HepG2 (cell line): ENCODE measurements at regions not wholly inside any gene's neighbourhood (a gene's known extent, or its start where the extent isn't known, plus 50 kb on each side); places are given as distances from the start of the nearest gene placed in this dataset.

ENCODE experiments used
- ETV5 ChIP-seq: IDR thresholded peaks from 2 replicates; pipeline ENCODE4 v1.6.1; 2018; ENCODE audit warnings: missing biosample characterization, missing genetic modification reagents, inconsistent platforms, borderline replicate concordance
- TAF1 ChIP-seq: sonication (generic); formaldehyde crosslinking; IDR thresholded peaks from 2 replicates; pipeline ENCODE4 v1.4.0; 2020; ENCODE audit warnings: missing genetic modification reagents
- U2AF1 ChIP-seq: fragments of 200-400 bp; formaldehyde crosslinking; optimal IDR thresholded peaks from 2 replicates; pipeline ENCODE3; 2017; ENCODE audit warnings: mild to moderate bottlenecking, low read depth, low read length
- ZBTB38 ChIP-seq: sonication (generic); formaldehyde crosslinking; IDR thresholded peaks from 2 replicates; pipeline ENCODE4 v1.5.1; 2020; ENCODE audit warnings: mild to moderate bottlenecking, missing genetic modification reagents
- TF ChIP-seq, protein P1 (sequence below): sonication (generic); formaldehyde crosslinking; IDR thresholded peaks from 2 replicates; pipeline ENCODE4 v1.5.0; 2020; ENCODE audit warnings: mild to moderate bottlenecking, missing genetic modification reagents, moderate library complexity

DNA sequence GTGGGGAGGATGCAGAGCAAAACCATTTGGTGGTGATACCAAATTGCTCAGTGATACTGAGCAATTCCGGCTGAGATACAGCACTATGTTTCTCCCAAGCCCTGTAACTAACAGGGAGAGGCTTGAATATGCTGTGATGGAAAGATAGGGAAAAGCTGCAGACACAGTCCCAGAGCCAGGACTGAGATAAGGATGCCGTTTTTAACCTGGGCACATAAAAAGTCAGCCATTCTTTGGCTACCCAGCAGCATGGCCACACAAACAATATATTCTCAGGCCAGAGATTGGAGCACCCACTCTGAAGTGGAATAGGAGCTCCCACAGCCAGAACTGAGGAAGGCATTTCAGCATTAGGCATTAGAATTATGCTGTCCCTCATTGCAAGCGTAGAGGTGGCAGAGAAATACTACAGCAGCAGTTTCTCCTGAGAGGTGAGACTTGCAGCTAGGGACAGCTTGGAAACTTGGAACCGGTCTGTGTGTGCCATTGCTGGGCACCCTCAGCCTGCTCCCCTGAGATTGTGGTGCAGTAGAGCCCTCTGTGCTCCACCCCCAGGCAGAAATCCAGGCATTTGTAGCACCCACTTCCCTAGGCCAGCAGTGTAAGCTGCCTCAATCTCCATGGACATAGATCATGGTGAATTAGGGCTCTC is 346.5 kb downstream of the TMEM135 start:
- TF ChIP-seq ZBTB38 (CRISPR knock-in tag), result no peak
- TF ChIP-seq ETV5, result no peak
- TF ChIP-seq TAF1 (CRISPR knock-in tag), result no peak
- TF ChIP-seq, protein P1, sequence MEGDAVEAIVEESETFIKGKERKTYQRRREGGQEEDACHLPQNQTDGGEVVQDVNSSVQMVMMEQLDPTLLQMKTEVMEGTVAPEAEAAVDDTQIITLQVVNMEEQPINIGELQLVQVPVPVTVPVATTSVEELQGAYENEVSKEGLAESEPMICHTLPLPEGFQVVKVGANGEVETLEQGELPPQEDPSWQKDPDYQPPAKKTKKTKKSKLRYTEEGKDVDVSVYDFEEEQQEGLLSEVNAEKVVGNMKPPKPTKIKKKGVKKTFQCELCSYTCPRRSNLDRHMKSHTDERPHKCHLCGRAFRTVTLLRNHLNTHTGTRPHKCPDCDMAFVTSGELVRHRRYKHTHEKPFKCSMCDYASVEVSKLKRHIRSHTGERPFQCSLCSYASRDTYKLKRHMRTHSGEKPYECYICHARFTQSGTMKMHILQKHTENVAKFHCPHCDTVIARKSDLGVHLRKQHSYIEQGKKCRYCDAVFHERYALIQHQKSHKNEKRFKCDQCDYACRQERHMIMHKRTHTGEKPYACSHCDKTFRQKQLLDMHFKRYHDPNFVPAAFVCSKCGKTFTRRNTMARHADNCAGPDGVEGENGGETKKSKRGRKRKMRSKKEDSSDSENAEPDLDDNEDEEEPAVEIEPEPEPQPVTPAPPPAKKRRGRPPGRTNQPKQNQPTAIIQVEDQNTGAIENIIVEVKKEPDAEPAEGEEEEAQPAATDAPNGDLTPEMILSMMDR, result no peak
- no peak for TF ChIP-seq U2AF1
